OCI-LY7 (cell line): ENCODE measurements at regions not wholly inside any gene's neighbourhood (a gene's known extent, or its start where the extent isn't known, plus 50 kb on each side); places are given as distances from the start of the nearest gene placed in this dataset.

Experiments used
- BruUV-seq: library from RNA; stranded (reverse); fragments of 400-500 nt; replicated peaks from 2 replicates; lab custom pipeline; 2021; lab: Mats Ljungman, UMichigan
- CTCF ChIA-PET: fragments of 300-600 bp; sonication (Branson Sonifier 250); formaldehyde crosslinking; loops from one replicate; lab custom pipeline; 2022; ENCODE audit warnings: antibody characterized with exemption; ENCODE audit not compliant: unreplicated experiment; lab: Charles Lee
- POLR2A ChIA-PET: fragments of 300-600 bp; sonication (Branson Sonifier 250); formaldehyde crosslinking; loops from one replicate; lab custom pipeline; 2022; ENCODE audit warnings: antibody characterized with exemption; lab: Charles Lee
- DNase-seq: peaks from one replicate; pipeline ENCODE4 v3.0.0-alpha.2; 2015; ENCODE audit warnings: low spot score
- H2AFZ ChIP-seq: fragments of 200-600 bp; sonication (generic), shearing (Covaris generic); 2 replicates; pipeline ENCODE4 v1.6.1; 2014; ENCODE audit warnings: mild to moderate bottlenecking, antibody characterized with exemption, low read length, moderate library complexity
- H3K27ac ChIP-seq: fragments of 200-600 bp; sonication (generic); 2 replicates; pipeline ENCODE4 v1.5.1; 2014; ENCODE audit warnings: mixed run types, low read depth, mild to moderate bottlenecking, moderate library complexity, low read length, inconsistent platforms; ENCODE audit not compliant: poor library complexity, severe bottlenecking
- H3K36me3 ChIP-seq: fragments of 200-600 bp; sonication (generic); 2 replicates; pipeline ENCODE4 v1.6.1; 2014; ENCODE audit warnings: mild to moderate bottlenecking, antibody characterized with exemption, low read length, moderate library complexity, mixed read lengths; ENCODE audit not compliant: insufficient read depth
- H3K4me1 ChIP-seq: fragments of 200-600 bp; sonication (generic); 2 replicates; pipeline ENCODE4 v1.5.1; 2014; ENCODE audit warnings: mild to moderate bottlenecking, low read length; ENCODE audit not compliant: insufficient read depth, poor library complexity, severe bottlenecking
- H3K4me2 ChIP-seq: fragments of 200-600 bp; sonication (generic); 2 replicates; pipeline ENCODE4 v1.6.1; 2014; ENCODE audit warnings: mild to moderate bottlenecking, low read length
- H3K4me3 ChIP-seq: fragments of 200-600 bp; sonication (generic); 2 replicates; pipeline ENCODE4 v1.5.1; 2014; ENCODE audit warnings: mild to moderate bottlenecking, low read depth, low read length; ENCODE audit not compliant: poor library complexity, severe bottlenecking
- H3K79me2 ChIP-seq: fragments of 200-600 bp; sonication (generic); 2 replicates; pipeline ENCODE4 v1.6.1; 2016; ENCODE audit warnings: low read depth, mild to moderate bottlenecking, low read length, moderate library complexity, mixed read lengths; ENCODE audit not compliant: insufficient read depth
- H3K9me2 ChIP-seq: fragments of 200-600 bp; sonication (generic); 2 replicates; pipeline ENCODE4 v1.6.1; 2016; ENCODE audit warnings: mild to moderate bottlenecking, low read length, mixed read lengths; ENCODE audit not compliant: insufficient read depth
- H3K9me3 ChIP-seq: fragments of 200-600 bp; sonication (generic); 2 replicates; pipeline ENCODE4 v1.6.1; 2014; ENCODE audit warnings: mild to moderate bottlenecking, mixed run types, low read length, mixed read lengths
- H4K20me1 ChIP-seq: fragments of 200-600 bp; sonication (generic); 2 replicates; pipeline ENCODE4 v1.6.1; 2014; ENCODE audit warnings: mild to moderate bottlenecking, antibody characterized with exemption, low read length, moderate library complexity, mixed read lengths; ENCODE audit not compliant: insufficient read depth
- CTCF ChIP-seq: fragments of 200-600 bp; sonication (generic); conservative IDR thresholded peaks from 2 replicates; pipeline ENCODE4 v1.5.1; 2014; ENCODE audit warnings: mild to moderate bottlenecking, antibody characterized with exemption, low read length, moderate library complexity, mixed read lengths
- EZH2phosphoT487 ChIP-seq: fragments of 200-600 bp; sonication (generic); IDR thresholded peaks from 2 replicates; pipeline ENCODE4 v1.6.1; 2018; ENCODE audit warnings: low read depth, borderline replicate concordance, mild to moderate bottlenecking, mixed run types, antibody characterized with exemption, low read length, moderate library complexity, mixed read lengths
- intact Hi-C: fragments of 100-400 bp; cut with micrococcal nuclease; formaldehyde crosslinking; loops from one replicate; pipeline ENCODE4 v1.10.0; 2022; ENCODE audit not compliant: unreplicated experiment

DNA sequence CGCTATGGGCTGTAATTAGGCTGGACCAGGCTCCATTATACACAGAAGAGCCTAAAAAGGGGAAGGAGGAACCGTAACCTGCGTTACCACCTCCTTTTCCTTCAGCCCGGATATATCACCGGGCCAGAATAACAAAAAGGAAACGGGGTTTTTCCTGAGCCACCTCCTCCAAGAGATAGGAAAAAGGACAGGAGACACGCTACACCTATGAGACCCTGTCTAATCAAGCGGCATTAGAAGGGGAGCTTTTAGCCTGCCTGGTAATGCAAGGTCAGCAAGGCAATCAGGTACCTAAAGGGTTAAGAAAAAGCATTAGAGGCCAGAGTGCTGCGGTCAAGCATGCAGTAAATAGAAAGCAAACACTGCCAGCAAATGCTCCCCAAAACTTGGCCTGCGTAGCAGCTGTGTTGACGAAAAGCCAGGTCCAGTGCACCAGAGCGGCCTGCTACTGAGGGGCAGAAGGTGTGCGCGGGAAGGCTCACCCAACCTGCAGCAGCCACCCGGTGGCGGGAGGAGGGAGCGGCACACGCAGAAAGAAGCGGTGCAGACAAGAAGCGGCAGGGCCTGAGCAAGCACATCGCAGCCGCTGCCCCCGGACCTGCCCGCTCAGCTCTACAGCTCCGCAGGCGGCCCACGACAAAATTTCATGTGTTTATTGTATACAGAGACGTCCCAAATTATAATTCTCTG, 1466.1 kb downstream of the UQCRFS1 start:
- Histone ChIP-seq H3K4me3 (no peak overlapping the region), H2AFZ (no peak overlapping the region), H3K4me2 (no peak overlapping the region), H3K27ac (no peak overlapping the region), H3K36me3 (no peaks in the 10 kb centered on the region), H3K9me2 (no peaks in the 10 kb centered on the region), H3K9me3 (no peaks in the 10 kb centered on the region), H3K79me2 (no peaks in the 10 kb centered on the region), H4K20me1 (no peaks in the 10 kb centered on the region), H3K4me1 (no peaks in the 10 kb centered on the region)
- BruUV-seq, result no TSS peak
- DNase-seq, result no peak
- intact Hi-C loops, result no loop called here
- no peak for TF ChIP-seq EZH2phosphoT487
- TF ChIP-seq CTCF, result peak; percentile 36; the same call in 1 of the 2 replicates
- ChIA-PET POLR2A (interaction anchor here (1.2 kb wide), 1 partner anchor 47 kb away, joined by 3 read pairs; no protein-coding TSS in a partner anchor), CTCF (no interaction called here)

DNA sequence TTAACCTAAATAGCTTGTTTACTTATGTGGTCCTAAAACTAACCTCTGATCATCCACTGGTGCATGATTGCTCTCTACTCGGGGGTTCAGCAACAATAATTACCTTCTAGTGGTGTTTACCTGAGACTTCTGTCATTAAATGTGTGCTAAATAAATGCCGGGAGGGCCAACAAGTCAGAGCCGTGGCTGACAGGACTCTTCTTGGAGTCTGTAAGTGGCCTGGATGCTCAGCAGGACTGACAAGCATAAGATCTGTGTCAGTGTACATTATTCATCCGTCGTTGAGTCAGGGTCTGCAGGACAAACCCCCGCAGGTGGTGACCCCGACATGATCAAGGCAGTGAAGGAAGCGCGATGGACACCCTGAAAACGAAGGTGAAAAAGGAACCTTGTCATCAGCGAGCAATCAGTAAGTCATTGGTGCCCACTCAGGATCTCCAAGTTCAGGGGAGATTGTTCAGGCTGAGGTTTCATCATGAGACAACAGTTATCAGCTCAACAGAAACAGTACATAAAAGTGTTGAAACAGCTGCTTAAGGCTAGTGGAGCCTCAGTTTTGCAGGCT, 1466.9 kb downstream of the UQCRFS1 start:
- BruUV-seq, result no TSS peak

More for the DNA sequence above, 1466.9 kb downstream of the UQCRFS1 start:
- Histone ChIP-seq H3K4me3 (no peak overlapping the region), H3K4me2 (no peak overlapping the region), H3K9me2 (no peaks in the 10 kb centered on the region), H3K4me1 (no peaks in the 10 kb centered on the region), H3K9me3 (no peaks in the 10 kb centered on the region), H3K27ac (no peak overlapping the region), H4K20me1 (no peaks in the 10 kb centered on the region), H3K79me2 (no peaks in the 10 kb centered on the region), H2AFZ (no peak overlapping the region), H3K36me3 (no peaks in the 10 kb centered on the region)
- CTCF ChIA-PET, result no interaction called here
- intact Hi-C loops, result no loop called here
- POLR2A ChIA-PET, result no interaction called here
- no peak for DNase-seq
- no peak for TF ChIP-seq CTCF
- no peak for TF ChIP-seq EZH2phosphoT487
